ENCODE measurements at regions not wholly inside any gene's neighbourhood (a gene's known extent, or its start where the extent isn't known, plus 50 kb on each side); places are given as distances from the start of the nearest gene placed in this dataset.

- no peak for DNase-seq
- no peak overlapping the region for H2AK5ac ChIP-seq (ENCODE audit: insufficient read length, low read length)
- H3K4me1 ChIP-seq (ENCODE audit: insufficient read depth, low read length), result no peaks in the 10 kb centered on the region
- no peak overlapping the region for H2BK20ac ChIP-seq (ENCODE audit: low read depth, low read length, poor library complexity, severe bottlenecking)
- Mint-ChIP-seq H3K9me3 (no peaks in the 10 kb centered on the region; a peak in 1 of 5 replicates), H3K4me3 (no peak overlapping the region), H3K27me3 (ENCODE audit: low read depth) (peaks cover 6% of the 10 kb centered on the region), H3K4me1 (no peaks in the 10 kb centered on the region), H3K36me3 (ENCODE audit: insufficient read depth in 1 of 3, low read depth in 3 of 3) (no peaks in the 10 kb centered on the region), H3K27ac (no peak overlapping the region)
- no peak overlapping the region for H2BK15ac ChIP-seq (ENCODE audit: low read depth, low read length)
- H2BK5ac ChIP-seq (ENCODE audit: insufficient read length, low read length), result no peak overlapping the region
- H3K23ac ChIP-seq (ENCODE audit: insufficient read length, low read depth, low read length), result no peak overlapping the region
- H3K56ac ChIP-seq (ENCODE audit: insufficient read length, low read depth, low read length), result no peak overlapping the region
- no peak for TF ChIP-seq CTCF (conservative IDR thresholded peaks at IDR 0.05)
- H3K9me3 ChIP-seq (ENCODE audit: control insufficient read depth, low read depth, low read length), result no peaks in the 10 kb centered on the region
- no peak overlapping the region for H3K4me2 ChIP-seq (ENCODE audit: insufficient read depth, insufficient read length, low read length)
- H3K9ac ChIP-seq (ENCODE audit: extremely low read depth, insufficient read length, low read length), result no peak overlapping the region
- no peak overlapping the region for H4K91ac ChIP-seq (ENCODE audit: insufficient read length, low read depth, low read length)
- H3K27ac ChIP-seq (ENCODE audit: insufficient read length, low read depth, low read length), result no peak overlapping the region
- WGBS (ENCODE audit: extremely low coverage, insufficient read length, low lambda C conversion rate), result no CpG with 5 or more reads among the region's 3 CpGs
- H4K20me1 ChIP-seq (ENCODE audit: control insufficient read depth, insufficient read depth, insufficient read length), result no peaks in the 10 kb centered on the region
- H4K8ac ChIP-seq (replicated peaks; ENCODE audit: insufficient read length, low read depth, low read length), result no peak overlapping the region
- no peaks in the 10 kb centered on the region for H3K23me2 ChIP-seq (ENCODE audit: insufficient read length, low read depth, low read length, poor library complexity, severe bottlenecking)
- H2AFZ ChIP-seq (ENCODE audit: low read length), result no peak overlapping the region
- H3K18ac ChIP-seq (ENCODE audit: insufficient read length, low read depth, low read length), result no peak overlapping the region
- no peak overlapping the region for H2BK120ac ChIP-seq (ENCODE audit: low read depth, low read length, poor library complexity, severe bottlenecking)
- no peak overlapping the region for H2BK12ac ChIP-seq (ENCODE audit: insufficient read length, low read depth, low read length)
- no peak overlapping the region for H3K4ac ChIP-seq (ENCODE audit: low read depth, low read length)
- no peaks in the 10 kb centered on the region for H3K79me1 ChIP-seq (ENCODE audit: insufficient read depth, low read depth, low read length, poor library complexity, severe bottlenecking)
- H4K5ac ChIP-seq (ENCODE audit: insufficient read length, low read depth, low read length), result no peak overlapping the region
- no peaks in the 10 kb centered on the region for H3K79me2 ChIP-seq (ENCODE audit: insufficient read depth, low read length)
- no peak overlapping the region for H3T11ph ChIP-seq (ENCODE audit: low read length)
- no peak overlapping the region for H3K14ac ChIP-seq (ENCODE audit: insufficient read depth, low read length)
- no peaks in the 10 kb centered on the region for H3K27me3 ChIP-seq (ENCODE audit: insufficient read depth, low read length)
These were observed 330.0 kb upstream of the DYNLRB2 start for GRCh38 chr16:80210787-80211186.

Measured in H9 (cell line).